ENCODE measurements at regions not wholly inside any gene's neighbourhood (a gene's known extent, or its start where the extent isn't known, plus 50 kb on each side); places are given as distances from the start of the nearest gene placed in this dataset.

DNA sequence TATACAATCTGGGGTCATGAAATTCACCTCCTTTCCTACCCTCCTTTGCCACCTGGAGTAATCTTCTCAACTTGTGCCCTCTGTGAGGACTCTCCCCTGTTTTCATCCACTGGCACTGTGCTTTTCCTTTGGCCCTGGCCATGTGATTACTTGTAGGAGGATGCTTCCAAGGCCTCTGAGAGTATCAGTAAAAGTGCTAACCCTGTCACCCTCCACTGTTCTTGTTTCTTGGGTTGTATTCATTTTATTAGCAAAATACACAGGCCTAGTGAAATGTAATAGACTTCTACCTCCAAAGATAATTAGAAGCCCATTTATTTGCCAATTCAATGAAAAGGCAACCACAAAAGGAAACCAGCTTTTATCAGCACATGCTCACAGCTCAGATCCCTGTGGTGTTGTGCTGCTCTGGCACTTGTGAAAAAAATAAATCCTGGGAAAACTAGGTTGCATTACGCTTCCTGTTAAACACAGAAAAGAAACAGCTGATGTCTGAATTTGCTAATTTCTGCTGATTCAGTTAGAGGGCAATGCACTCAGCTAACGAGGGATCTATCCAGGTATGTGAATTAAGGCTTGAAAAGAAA is 357.5 kb upstream of the ETAA1 start:
- DNase-seq (ENCODE audit: low read depth, low spot score) = no peak

DNA sequence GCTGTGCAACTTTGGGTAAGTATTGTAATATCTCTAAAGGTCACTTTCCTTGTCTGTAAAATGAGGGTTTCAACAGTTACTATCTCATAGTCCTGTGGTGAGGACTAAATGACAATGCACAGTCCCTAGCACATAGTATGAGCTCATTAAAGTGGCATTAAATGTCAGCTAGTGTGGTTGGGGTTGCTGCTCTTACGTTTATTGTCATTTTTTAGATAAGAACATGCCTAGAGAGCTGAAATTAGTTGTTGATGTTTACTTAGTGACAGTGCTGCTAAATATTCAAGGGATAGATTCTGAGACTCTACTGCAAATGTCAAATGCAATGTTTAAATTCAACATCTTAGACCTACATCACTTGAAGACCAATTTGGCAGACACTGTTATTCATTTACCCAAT is 356.1 kb upstream of the ETAA1 start:
- DNase-seq (ENCODE audit: low read depth, low spot score) = no peak

DNA sequence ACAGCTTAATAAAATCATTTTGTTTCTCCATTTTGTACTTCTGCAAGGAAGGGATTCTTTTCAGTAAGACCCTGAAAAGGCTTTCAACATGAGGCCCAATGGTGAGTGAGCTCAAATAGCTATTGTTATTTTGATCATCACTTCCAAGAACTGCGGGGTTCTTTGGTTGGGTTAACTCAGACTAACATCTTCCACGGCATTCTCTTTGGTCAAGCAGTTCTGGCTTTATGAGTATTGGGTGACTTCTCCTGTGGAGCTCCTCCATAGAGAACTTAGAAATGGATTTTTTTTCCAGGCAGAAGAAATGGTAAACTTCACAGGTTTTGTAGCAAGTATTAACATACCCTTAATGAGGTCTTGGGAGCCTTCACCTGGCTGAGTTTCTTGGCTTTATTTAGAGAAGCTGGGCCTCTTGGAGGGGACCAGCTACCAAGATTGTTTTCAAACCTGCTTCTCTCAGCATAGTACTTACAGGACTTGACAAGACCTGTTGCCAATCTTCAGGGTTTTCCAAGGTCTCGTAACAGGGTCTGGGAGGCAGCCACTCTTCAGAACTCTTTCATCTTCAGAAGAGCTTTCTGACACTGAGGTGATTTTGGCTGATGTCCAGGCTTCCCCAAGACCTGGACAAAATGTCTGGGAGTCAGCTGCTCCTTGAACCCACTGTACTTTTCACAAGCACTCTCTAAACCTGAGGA is 353.2 kb upstream of the ETAA1 start:
- no peak for DNase-seq (ENCODE audit: low read depth, low spot score)

DNA sequence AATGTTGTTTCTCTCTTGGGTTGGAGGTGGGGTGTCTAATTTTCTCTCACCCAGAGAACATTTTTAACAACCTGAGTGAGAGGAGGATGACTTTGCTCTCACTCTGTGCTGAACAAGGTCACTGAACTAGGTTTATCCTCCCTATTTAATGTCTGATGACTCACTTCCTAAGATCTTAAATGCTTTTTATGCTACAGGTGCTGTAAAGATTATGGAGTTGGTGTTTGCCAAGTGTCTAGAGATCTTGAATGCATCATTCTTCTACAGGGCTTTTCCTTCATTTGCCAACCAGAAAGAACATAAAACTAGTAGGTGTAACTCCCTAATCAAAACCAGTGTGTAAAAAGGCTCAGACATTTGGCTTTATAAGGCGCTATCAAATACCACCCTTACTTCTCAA is 350.5 kb upstream of the ETAA1 start:
- no peak for DNase-seq (ENCODE audit: low read depth, low spot score)

DNA sequence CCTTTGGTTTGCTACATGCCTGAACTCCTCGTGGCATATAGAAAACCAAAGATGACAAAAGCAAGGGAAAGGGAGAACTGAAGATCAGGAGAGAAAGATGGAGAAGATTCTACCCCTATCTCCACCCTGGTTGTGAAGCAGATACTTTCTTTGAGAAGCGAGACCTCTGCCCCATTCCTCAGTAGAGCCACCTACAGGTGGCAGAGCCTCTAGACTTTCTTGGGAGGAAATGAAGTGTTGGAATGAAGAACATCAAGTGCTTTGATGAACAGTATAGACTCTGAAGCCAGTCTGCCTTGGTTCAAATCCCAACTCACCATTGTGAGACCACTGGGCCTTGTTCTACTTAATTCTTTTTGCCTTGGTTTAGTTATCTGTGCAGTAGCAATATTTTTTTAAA is 348.8 kb upstream of the ETAA1 start:
- no peak for DNase-seq (ENCODE audit: low read depth, low spot score)

GRCh38 chr2:67050622-67051021 is 346.5 kb upstream of the ETAA1 start:
- DNase-seq (ENCODE audit: low read depth, low spot score) = no peak

DNA sequence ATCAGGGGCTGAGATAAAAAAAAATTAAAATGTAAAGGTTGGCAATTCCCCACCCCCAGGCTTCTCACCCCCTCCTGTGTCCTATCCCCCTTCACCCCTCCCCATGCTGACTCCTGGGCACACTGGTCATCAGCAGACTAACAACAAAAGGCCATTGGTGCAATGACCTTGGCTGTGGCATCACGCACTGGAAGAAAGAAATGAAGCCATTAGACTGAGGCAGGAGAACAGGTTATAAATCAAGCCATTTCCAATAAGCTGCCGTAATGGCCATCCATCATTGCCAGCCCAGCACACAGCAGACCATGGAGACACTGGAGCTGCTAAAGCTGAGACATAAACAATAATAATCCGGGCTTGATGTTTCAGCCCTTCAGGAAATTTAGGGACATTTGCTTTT is 342.4 kb upstream of the ETAA1 start:
- no peak for DNase-seq (ENCODE audit: low read depth, low spot score)

GRCh38 chr2:67055387-67056304 is 341.5 kb upstream of the ETAA1 start:
- DNase-seq (ENCODE audit: low read depth, low spot score) = no peak

- DNase-seq (ENCODE audit: low read depth, low spot score) = no peak
Observed at GRCh38 chr2:67057123-67057522, 340.0 kb upstream of the ETAA1 start.

- DNase-seq (ENCODE audit: low read depth, low spot score) = no peak
Observed at GRCh38 chr2:67057901-67058703, 339.0 kb upstream of the ETAA1 start.

- DNase-seq (ENCODE audit: low read depth, low spot score) = no peak
Observed at GRCh38 chr2:67065046-67065445, 332.1 kb upstream of the ETAA1 start.

GRCh38 chr2:67066782-67067181 is 330.4 kb upstream of the ETAA1 start:
- DNase-seq (ENCODE audit: low read depth, low spot score) = no peak

GRCh38 chr2:67067656-67068055 is 329.5 kb upstream of the ETAA1 start:
- no peak for DNase-seq (ENCODE audit: low read depth, low spot score)

DNA sequence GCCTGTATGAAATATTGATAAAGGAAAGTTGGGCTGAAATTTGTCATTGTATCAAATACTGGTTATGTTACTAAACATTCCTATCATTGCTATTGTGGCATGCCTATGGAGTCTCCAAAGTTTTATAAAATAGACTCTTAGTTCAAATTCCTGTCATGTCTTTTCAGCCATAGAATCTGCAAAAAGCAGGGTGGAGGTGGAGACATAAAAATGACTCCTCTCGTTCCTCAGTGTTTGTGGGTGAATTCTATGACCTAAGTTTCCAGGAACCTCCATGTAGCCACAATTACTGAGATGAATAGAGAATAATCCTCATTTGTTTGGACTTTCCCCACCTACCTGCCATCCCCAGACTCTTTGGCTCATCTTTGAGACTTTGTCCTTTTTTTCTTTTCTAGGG is 326.3 kb upstream of the ETAA1 start:
- DNase-seq (ENCODE audit: low read depth, low spot score) = no peak

GRCh38 chr2:67075056-67075455 is 322.1 kb upstream of the ETAA1 start:
- DNase-seq (ENCODE audit: low read depth, low spot score) = no peak

DNA sequence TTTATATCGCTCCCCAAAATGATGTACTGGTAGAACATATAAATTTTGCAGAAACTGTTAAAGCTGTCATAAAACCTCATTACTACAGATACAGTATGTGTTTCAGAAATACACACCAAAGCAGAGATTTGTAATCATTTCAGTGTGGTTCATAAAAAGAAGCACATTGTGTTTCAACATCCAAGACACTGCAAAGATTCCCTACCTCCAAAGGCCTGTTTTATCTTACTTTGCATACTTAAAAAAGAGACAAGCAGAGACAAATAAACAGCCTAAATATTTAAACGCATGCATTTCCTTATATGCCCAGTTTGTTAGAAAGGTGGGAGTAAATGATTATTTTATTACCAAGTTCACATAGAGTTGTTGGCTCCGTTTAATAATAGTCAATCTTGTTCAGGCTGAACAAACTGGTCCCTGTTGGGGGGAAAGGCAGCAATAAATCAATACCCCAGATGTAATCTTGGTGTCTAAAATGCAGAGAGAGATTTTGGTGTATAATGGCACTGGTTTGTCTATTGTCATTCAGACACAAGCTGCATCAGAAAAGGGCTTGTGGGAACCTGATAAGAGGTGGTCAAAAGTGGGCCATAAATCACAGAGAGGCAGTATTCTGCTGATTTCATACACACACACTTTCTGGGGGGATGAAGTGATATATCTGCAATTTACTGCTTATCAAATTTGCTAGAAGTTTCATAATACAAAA is 321.4 kb upstream of the ETAA1 start:
- DNase-seq (ENCODE audit: low read depth, low spot score) = no peak

DNA sequence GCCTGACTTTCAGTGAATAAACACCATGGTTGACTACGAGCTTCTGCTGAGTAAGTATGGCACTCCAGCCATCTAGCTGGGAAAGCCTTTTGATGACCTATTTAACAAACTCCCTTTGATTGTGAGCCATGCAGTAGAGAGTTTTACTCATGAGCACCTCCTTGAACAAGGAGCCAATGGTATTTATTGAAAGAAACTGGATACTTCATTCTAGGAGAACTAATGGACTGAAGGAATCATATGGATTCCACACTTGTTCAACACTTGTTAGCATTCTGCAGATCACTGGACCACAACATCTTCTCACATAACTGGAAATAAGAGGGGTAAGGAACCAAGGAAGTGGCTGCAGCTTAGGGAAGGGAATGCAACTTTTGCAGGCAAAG is 320.9 kb upstream of the ETAA1 start:
- DNase-seq (ENCODE audit: low read depth, low spot score) = no peak

GRCh38 chr2:67079729-67080128 is 317.4 kb upstream of the ETAA1 start:
- DNase-seq (ENCODE audit: low read depth, low spot score) = no peak

DNA sequence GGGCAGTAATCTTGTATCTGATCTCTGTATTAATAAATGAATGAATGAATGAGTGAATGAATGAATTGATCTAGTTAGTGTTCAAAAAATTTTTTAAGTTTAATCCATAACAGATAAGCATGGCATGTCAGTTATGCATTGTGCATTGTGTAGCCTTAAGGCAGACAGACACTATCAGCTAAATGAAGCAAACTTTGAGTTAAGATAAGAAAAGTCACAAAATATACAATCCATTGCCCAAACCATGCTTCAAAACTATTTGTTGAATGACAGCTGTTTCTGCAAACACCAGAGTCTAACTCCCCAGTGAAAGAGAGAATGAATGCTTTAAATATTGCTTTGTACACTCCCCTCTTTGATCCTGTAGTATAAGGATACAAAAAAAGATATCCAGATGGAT is 314.3 kb upstream of the ETAA1 start:
- no peak for DNase-seq (ENCODE audit: low read depth, low spot score)

DNA sequence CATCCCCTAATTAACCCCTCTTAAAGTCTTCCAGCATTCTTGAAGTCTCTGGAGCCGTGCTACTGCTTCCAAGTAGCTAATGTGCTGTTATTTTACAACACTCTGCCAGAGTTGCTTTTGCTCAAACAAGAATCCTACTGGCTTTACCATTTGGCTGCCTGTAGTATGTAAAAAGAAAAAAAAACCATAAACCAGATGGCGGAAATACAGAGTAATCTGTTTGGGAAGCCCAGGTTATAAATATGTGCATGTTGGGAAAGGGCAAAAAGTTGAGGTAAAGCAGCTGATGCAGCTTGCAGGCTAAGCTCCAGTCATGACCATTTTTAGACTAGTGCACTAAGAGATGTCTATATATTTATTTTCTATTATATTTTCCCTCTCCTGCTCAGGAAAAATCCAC is 313.2 kb upstream of the ETAA1 start:
- DNase-seq (ENCODE audit: low read depth, low spot score) = no peak

DNA sequence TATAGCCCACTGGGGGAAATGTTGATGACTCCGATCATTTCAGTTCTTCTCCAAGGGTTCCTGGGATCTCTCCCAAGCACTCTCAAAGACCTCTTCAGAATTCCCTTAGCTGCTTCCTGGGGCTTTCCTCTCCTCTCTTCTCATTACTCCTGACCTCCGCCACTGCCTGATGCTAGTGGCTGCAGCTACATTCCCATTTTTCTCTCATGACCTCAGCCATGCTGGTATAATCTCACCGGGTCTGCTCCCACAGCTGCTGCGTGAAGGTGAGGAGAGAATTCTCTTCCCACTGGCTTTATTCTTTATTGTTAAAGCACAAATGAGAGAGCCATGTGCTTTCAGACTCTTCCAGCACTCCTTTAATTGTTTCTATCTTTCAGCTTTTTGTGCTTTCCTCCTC is 312.0 kb upstream of the ETAA1 start:
- no peak for DNase-seq (ENCODE audit: low read depth, low spot score)

Measured in smooth muscle cell of the brain vasculature (primary cell).